IPS-15b (cell line): ENCODE measurements at regions not wholly inside any gene's neighbourhood (a gene's known extent, or its start where the extent isn't known, plus 50 kb on each side); places are given as distances from the start of the nearest gene placed in this dataset.

Source experiments
- H3K27me3 ChIP-seq: one replicate; pipeline ENCODE4 v1.6.1; 2013; ENCODE audit warnings: low read length; ENCODE audit not compliant: control insufficient read depth, insufficient read depth
- H3K36me3 ChIP-seq: one replicate; pipeline ENCODE4 v1.6.1; 2013; ENCODE audit warnings: low read length; ENCODE audit not compliant: control insufficient read depth, insufficient read depth
- H3K4me1 ChIP-seq: one replicate; pipeline ENCODE4 v1.6.1; 2013; ENCODE audit warnings: mild to moderate bottlenecking, low read length; ENCODE audit not compliant: control insufficient read depth, insufficient read depth
- H3K4me3 ChIP-seq: one replicate; pipeline ENCODE4 v1.5.1; 2013; ENCODE audit warnings: low read depth, low read length
- H3K9ac ChIP-seq: one replicate; pipeline ENCODE4 v1.6.1; 2013; ENCODE audit warnings: low read depth, mild to moderate bottlenecking, low read length
- H3K9me3 ChIP-seq: one replicate; pipeline ENCODE4 v1.6.1; 2013; ENCODE audit warnings: mild to moderate bottlenecking, low read length; ENCODE audit not compliant: control insufficient read depth, insufficient read depth

- no peaks in the 10 kb centered on the region for H3K36me3 ChIP-seq
- H3K27me3 ChIP-seq: no peaks in the 10 kb centered on the region
- no peaks in the 10 kb centered on the region for H3K9me3 ChIP-seq
- H3K4me1 ChIP-seq: no peaks in the 10 kb centered on the region
- no peak overlapping the region for H3K9ac ChIP-seq
- no peak overlapping the region for H3K4me3 ChIP-seq
Measured at GRCh38 chr2:168394262-168394661, 61.8 kb upstream of the CERS6 start.

DNA sequence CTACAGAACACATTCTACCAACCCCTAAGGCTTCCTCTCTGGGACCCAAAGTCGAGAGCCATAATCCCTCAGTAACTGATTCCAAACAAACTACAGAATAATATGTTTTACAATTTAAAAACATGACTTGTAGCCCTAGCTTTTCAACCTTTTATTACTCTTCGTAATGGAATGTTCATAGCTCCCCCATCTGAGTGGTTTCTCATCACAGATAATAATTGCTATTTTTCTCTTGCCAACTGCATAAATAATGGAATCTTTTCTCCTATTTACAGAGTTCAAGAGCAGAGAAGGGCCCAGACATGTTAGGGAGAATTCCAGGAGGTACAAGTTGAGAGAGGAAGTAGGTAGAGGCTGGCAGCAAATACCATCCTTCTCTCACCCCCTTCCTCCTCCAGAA is 59.9 kb upstream of the CERS6 start:
- no peak overlapping the region for H3K9ac ChIP-seq
- H3K4me1 ChIP-seq: no peaks in the 10 kb centered on the region
- no peak overlapping the region for H3K4me3 ChIP-seq
- H3K27me3 ChIP-seq: no peaks in the 10 kb centered on the region
- H3K36me3 ChIP-seq: no peaks in the 10 kb centered on the region
- H3K9me3 ChIP-seq: no peaks in the 10 kb centered on the region

GRCh38 chr2:168397629-168398028 is 58.4 kb upstream of the CERS6 start:
- Histone ChIP-seq H3K9ac (no peak overlapping the region), H3K36me3 (no peaks in the 10 kb centered on the region), H3K9me3 (no peaks in the 10 kb centered on the region), H3K4me1 (no peaks in the 10 kb centered on the region), H3K27me3 (no peaks in the 10 kb centered on the region), H3K4me3 (no peak overlapping the region)

GRCh38 chr2:168401048-168401556 is 55.0 kb upstream of the CERS6 start:
- Histone ChIP-seq H3K9me3 (no peaks in the 10 kb centered on the region), H3K36me3 (no peaks in the 10 kb centered on the region), H3K4me3 (no peak overlapping the region), H3K9ac (no peak overlapping the region), H3K4me1 (no peaks in the 10 kb centered on the region), H3K27me3 (no peaks in the 10 kb centered on the region)

DNA sequence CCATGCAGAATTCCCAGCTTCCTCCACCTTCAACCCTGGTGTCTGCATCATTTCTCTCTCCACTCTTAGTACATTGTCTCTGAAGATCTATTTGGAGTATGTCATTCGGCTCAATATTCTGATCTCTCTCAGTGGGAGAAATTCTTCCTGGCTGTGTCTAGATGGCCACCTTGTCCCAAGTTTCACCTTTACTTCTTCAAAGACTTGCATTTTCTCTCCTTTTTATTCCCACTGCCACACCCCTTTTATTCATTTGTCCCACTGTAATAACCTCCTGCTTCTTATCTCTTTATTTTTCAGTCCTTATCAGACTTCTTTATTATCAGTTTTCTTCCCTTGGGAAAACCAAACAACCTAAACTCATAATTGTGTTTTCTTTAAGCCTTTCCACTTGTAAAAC is 54.3 kb upstream of the CERS6 start:
- Histone ChIP-seq H3K36me3 (no peaks in the 10 kb centered on the region), H3K4me1 (no peaks in the 10 kb centered on the region), H3K9me3 (no peaks in the 10 kb centered on the region), H3K4me3 (no peak overlapping the region), H3K27me3 (no peaks in the 10 kb centered on the region), H3K9ac (no peak overlapping the region)

DNA sequence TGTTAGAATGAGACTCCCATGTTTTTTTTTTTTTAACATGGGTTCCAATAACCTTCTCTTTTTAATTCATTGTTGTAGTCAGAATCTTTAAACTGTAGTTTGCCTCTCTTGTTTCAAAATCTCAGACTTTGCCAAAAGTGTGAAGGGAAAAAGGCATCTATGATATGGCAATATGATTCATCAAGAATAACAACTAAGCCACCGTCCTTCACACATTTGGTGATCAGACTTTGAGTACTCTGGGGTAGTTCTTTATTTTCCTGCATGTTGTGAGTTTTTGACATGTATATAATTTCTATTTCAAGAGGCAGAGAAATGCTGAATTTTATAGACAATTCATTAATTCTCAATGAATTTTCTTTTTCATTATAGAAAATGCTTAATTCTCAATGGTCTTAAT is 53.5 kb upstream of the CERS6 start:
- Histone ChIP-seq H3K27me3 (no peaks in the 10 kb centered on the region), H3K4me1 (no peaks in the 10 kb centered on the region), H3K9ac (no peak overlapping the region), H3K36me3 (no peaks in the 10 kb centered on the region), H3K9me3 (no peaks in the 10 kb centered on the region), H3K4me3 (no peak overlapping the region)

- H3K9me3 ChIP-seq: no peaks in the 10 kb centered on the region
- no peak overlapping the region for H3K4me3 ChIP-seq
- no peaks in the 10 kb centered on the region for H3K4me1 ChIP-seq
- H3K36me3 ChIP-seq: no peaks in the 10 kb centered on the region
- H3K27me3 ChIP-seq: no peaks in the 10 kb centered on the region
- no peak overlapping the region for H3K9ac ChIP-seq
Measured at GRCh38 chr2:168403736-168404135, 52.3 kb upstream of the CERS6 start.

GRCh38 chr2:168404764-168405163 is 51.3 kb upstream of the CERS6 start:
- no peak overlapping the region for H3K4me3 ChIP-seq
- no peak overlapping the region for H3K9ac ChIP-seq
- H3K9me3 ChIP-seq: no peaks in the 10 kb centered on the region
- no peaks in the 10 kb centered on the region for H3K4me1 ChIP-seq
- H3K27me3 ChIP-seq: no peaks in the 10 kb centered on the region
- no peaks in the 10 kb centered on the region for H3K36me3 ChIP-seq
